MM.1S (cell line): ENCODE measurements at regions not wholly inside any gene's neighbourhood (a gene's known extent, or its start where the extent isn't known, plus 50 kb on each side); places are given as distances from the start of the nearest gene placed in this dataset.

ENCODE experiments used
- CTCF ChIP-seq: fragments of 300-600 bp; sonication (generic); IDR thresholded peaks from 2 replicates; pipeline ENCODE4 v1.5.1; 2016; ENCODE audit warnings: antibody characterized with exemption, low read length, mixed read lengths
- EZH2 ChIP-seq: fragments of 300-600 bp; sonication (generic); optimal IDR thresholded peaks from 2 replicates; pipeline ENCODE3; 2017; ENCODE audit warnings: low read depth, mild to moderate bottlenecking, antibody characterized with exemption, low read length, mixed read lengths
- EZH2phosphoT487 ChIP-seq: fragments of 300-600 bp; sonication (generic); IDR thresholded peaks from 2 replicates; pipeline ENCODE4 v1.6.1; 2018; ENCODE audit warnings: antibody characterized with exemption, low read length

- TF ChIP-seq CTCF: no peak
- no peak for TF ChIP-seq EZH2phosphoT487
- TF ChIP-seq EZH2: no peak
These were observed 160.6 kb upstream of the ARHGEF26 start for GRCh38 chr3:153960458-153961074.
